Activated CD4-positive, alpha-beta T cell treated with anti-CD3 and anti-CD28 coated beads, Interleukin-2, Interleukin-4, amounts not matched to agents 100 ng/mL and 50 ng/mL, durations not matched to agents 16 hours and 8 hours (primary cell): ENCODE measurements at regions not wholly inside any gene's neighbourhood (a gene's known extent, or its start where the extent isn't known, plus 50 kb on each side); places are given as distances from the start of the nearest gene placed in this dataset.
"Not testable (repeated sequence)": the region's sequence is repeated elsewhere in the genome, so short reads cannot be mapped to it uniquely, and the experiment has no call there.

Experiments
- DNase-seq: peaks from one replicate; pipeline ENCODE4 v3.0.0-alpha.2; 2020; ENCODE audit warnings: low spot score

GRCh38 chr4:24001486-24002329 is 111.9 kb upstream of the PPARGC1A start:
- DNase-seq, result no peak

- no peak for DNase-seq
These were observed 110.6 kb upstream of the PPARGC1A start for GRCh38 chr4:24000470-24000831.

DNA sequence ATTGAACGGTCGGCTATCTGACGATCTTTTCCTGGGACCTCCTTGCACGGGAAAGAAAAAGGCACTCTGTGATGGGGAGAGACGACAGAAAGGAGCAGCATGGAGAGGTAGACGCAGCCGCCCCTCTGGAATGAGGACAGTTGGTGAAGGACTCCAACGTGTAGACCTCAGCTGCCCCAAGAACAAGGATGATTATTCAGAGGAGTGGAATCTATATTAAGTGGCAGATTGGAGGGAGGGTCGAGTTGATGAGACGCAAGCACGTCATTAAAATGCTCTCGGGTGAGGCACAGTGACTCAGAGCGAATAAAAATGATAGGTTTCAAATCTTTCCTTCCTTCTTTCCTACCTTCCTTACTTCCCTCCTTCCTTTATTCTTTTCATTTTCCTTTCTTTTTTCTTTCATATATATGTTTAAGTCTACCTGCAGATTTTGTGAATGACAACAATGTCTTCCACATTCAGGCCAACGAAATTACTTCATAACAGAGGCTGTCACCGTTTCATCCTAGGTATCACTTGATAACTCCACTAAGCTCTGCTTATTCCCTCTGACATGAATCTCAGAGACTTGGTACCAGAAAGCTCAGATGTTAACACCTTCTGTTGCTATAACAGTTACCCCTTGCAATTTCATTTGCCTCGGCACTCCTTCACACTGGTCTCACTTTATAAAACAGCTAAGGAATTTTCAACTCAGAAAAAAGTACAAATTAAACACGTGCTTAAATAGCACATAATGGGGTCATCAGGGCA is 110.0 kb upstream of the PPARGC1A start:
- no peak for DNase-seq

- no peak for DNase-seq
These were observed 103.5 kb upstream of the PPARGC1A start for GRCh38 chr4:23993373-23993772.

- DNase-seq, result no peak
These were observed 101.6 kb upstream of the PPARGC1A start for GRCh38 chr4:23991444-23991843.

- DNase-seq, result no peak
These were observed 96.4 kb upstream of the PPARGC1A start for GRCh38 chr4:23986270-23986669.

GRCh38 chr4:23981328-23981727 is 91.5 kb upstream of the PPARGC1A start:
- DNase-seq, result no peak

DNA sequence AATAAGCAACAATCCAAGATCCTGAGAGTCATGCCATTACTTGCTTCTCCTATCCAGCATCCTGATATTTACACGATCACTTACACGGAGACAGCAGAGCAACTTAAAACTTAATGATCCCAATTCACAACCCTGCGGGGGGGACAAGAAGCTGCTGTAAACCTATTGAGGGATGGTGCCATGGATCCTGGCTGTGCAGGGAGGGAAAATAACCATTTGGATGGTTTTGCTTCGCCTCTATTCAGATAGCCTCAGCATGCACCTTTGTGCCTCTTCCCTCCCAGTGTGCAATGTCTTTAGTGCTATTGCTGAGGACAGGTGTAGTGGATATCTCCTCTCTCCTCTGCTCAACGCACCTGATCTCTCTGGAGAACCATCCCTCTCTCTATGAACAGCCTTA is 89.7 kb upstream of the PPARGC1A start:
- DNase-seq, result no peak

GRCh38 chr4:23978002-23978401 is 88.2 kb upstream of the PPARGC1A start:
- no peak for DNase-seq

DNA sequence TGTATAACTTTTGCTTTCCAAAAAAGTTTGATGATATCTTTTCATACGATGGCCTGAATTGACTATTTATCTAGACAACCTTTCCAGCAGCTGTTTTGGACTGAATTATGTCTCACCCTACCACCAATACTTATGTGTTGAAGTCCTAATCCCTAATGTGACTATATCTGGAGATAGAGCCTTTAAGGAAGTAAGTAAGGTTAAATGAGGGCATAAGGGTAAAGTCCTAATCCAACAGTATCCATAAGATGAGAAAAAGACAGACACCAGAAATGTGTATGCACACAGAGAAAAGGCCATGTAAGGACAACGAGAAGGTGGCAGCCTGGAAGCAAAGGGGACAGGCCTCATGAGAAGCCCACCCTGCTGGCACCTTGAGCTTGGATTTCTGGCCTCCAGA is 86.6 kb upstream of the PPARGC1A start:
- DNase-seq, result no peak

DNA sequence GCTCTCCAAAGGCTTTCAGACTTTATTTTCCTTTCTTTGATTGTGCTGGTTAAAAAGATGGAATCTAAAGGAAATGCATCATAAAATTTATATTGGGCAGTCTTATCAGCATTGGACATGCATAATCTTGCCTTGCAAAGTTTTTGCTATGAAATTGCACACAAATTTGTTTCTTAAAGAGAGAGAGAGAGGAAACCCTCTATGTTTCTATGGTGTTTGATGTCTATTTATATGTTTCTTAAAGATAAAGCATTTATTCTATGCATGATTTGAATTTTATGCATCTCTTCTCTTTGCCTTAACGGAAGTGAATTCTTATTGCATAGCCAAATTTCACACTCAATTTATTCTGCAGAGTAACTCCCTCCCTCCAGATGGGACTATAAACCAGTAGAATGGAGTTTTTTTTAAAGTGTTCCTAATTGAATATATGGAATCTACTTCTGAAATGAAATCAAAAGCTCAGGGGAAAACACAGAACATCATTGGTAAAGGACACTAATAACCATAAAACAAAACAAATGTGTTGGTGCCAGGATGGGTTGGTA is 83.5 kb upstream of the PPARGC1A start:
- no peak for DNase-seq

DNA sequence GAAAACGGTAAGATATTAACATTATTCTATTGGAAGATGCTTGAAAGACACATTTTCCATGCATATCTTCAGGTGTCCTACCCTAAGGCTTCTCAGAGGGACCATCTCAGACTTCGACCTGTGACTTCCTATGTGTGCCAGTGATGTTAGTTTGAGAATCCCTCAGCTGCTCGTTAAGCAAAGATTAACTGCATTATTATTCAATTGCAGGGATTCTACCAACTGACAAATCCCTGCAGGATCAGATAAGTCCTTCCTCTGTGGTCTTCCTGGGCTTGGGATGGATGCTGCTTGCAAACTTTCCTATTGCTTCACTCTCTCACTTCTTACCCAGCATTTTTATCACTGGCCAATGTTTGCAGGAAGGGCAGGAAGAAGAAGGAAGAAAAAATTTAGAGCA is 83.0 kb upstream of the PPARGC1A start:
- no peak for DNase-seq

GRCh38 chr4:23972187-23972586 is 82.3 kb upstream of the PPARGC1A start:
- DNase-seq, result no peak

GRCh38 chr4:23970201-23970850 is 80.5 kb upstream of the PPARGC1A start:
- DNase-seq, result no peak

DNA sequence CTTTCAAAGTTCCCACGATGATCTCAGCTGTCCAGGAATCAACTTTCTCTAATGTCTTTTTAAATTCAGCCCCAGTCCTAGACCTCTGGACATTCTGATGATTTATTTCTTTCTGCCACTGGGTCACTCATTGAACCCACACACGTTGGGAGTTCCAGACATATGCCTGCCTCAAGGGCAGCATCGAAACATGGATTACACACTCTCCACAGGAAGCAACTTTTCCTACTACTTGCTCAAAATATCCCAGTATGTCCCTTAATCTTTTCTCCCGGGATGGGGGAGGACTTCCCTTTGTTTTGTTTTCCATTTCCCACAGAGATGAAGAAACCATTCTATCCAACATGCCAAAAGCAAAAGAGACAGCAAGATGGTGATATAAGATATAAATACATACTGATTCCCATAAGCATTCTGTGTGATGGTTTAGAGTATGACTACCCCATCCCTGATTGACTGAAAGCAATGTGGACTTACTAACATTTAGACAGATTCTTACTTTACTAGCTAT is 79.8 kb upstream of the PPARGC1A start:
- no peak for DNase-seq

- no peak for DNase-seq
These were observed 77.4 kb upstream of the PPARGC1A start for GRCh38 chr4:23967281-23967680.

DNA sequence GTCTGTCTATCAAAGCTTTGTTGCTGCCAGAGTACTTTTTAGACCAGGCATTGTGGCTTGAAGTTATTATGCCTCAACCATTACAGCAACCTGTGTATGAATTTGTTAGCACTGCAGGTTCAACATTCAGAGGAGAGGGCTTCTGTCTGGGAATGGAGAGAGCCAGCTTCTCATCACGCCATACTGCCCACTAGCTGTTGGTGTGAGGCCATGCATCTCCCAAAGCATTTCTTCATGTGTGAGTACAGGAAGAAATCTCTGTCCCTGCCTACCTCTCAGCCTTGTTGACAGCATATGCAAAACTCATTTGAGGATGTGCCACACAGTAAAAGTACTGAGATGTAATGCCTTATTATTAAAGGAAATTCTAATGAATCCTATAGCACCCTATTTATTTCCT is 76.9 kb upstream of the PPARGC1A start:
- DNase-seq, result no peak

GRCh38 chr4:23962462-23962861 is 72.6 kb upstream of the PPARGC1A start:
- no peak for DNase-seq

- DNase-seq, result not testable (repeated sequence)
These were observed 71.5 kb upstream of the PPARGC1A start for GRCh38 chr4:23961395-23961794.

DNA sequence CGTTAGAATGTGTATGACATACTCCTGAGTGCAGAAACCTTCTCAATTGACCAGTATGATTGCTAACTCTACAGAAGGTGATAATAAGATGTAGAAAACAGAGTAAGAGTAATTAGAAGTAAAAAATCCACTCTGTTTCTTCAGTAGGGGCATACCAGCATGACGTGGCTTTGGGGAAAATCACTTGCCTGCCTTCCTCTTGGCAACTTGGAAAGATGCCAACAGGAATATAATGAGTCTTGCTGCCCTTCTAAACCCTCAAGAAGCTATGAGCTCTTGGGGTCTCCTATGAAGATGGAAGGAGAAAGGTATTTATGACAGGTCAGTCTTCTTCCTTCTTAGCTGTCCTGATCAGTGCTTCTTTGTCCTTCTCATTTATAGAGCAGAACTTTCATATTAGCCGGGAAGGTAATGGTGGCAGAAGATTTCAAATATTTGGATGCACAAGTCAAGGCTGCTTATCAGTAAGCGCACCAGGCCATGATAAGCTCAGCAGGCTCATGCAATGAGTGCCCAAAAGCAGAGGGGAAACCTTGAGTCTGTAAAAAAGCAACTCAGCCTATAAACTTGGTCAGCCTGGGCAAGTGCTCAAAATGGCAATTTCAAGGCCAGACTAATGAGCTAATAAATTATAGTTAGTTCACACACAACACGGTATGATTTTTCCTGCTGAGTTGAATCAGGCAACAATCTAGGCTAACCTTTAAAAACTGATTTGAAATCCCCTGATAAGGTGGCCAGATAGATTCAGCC is 69.7 kb upstream of the PPARGC1A start:
- DNase-seq, result no peak

DNA sequence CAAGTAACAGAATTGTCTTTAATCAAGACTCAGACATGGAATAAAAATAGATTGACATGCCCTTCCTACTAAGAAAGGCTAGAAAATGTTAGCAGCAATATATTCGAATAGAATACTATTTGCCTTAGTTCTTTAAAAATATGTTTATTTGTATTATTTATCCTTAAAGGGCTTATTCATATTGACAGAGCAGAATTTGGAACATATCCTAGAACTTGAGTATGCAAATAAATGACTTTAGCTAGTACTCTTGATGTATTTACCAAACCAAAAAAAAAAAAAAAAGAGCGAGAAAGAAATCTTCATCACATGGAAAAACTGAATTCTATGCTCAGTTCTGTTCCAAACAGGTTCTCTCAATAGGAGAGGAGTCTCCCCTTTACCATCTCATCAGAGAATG is 68.9 kb upstream of the PPARGC1A start:
- DNase-seq, result no peak

DNA sequence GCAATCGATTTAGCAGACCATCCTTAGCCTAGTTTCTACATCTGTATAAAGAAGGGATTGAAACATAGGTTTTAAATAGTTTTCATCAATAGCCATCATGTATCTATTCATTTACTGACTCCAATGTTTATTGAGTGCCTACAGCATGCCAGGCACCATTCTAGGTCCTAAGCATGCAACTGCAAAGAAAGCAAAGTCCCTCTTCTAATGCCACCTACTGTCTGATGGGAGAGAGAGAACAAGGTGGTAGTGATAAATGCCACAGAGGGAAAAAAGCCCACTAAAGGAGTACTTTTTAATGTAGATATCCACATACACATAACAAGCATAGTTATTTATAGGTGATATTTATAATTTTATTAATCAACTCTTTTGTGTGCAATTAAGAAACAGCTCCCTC is 67.6 kb upstream of the PPARGC1A start:
- DNase-seq, result no peak
